Effector memory CD4-positive, alpha-beta T cell (primary cell): ENCODE measurements at regions not wholly inside any gene's neighbourhood (a gene's known extent, or its start where the extent isn't known, plus 50 kb on each side); places are given as distances from the start of the nearest gene placed in this dataset.

Source experiments
- DNase-seq, 3 donors: peaks; one replicate each; pipeline ENCODE4 v3.0.0-alpha.2; 2020
- H3K27ac ChIP-seq: 2 replicates; pipeline ENCODE4 v1.7.0; 2013; ENCODE audit warnings: mild to moderate bottlenecking, low read length, moderate library complexity; ENCODE audit not compliant: insufficient read depth, poor library complexity, severe bottlenecking
- H3K27me3 ChIP-seq: replicated peaks from 2 replicates; pipeline ENCODE4 v1.7.0; 2013; ENCODE audit warnings: mild to moderate bottlenecking, low read length; ENCODE audit not compliant: insufficient read depth, control insufficient read depth, poor library complexity, severe bottlenecking
- H3K36me3 ChIP-seq: 2 replicates; pipeline ENCODE4 v1.7.0; 2013; ENCODE audit warnings: mild to moderate bottlenecking, low read length, moderate library complexity; ENCODE audit not compliant: control insufficient read depth, insufficient read depth
- H3K4me1 ChIP-seq: 2 replicates; pipeline ENCODE4 v1.7.0; 2013; ENCODE audit warnings: low read length, mild to moderate bottlenecking; ENCODE audit not compliant: control insufficient read depth, insufficient read depth, poor library complexity, severe bottlenecking
- H3K4me3 ChIP-seq: 2 replicates; pipeline ENCODE4 v1.7.0; 2013; ENCODE audit warnings: low read length, low read depth, mild to moderate bottlenecking; ENCODE audit not compliant: insufficient read depth, poor library complexity, severe bottlenecking
- H3K9me3 ChIP-seq: 2 replicates; pipeline ENCODE4 v1.7.0; 2013; ENCODE audit warnings: mild to moderate bottlenecking, low read length, moderate library complexity; ENCODE audit not compliant: control insufficient read depth

DNA sequence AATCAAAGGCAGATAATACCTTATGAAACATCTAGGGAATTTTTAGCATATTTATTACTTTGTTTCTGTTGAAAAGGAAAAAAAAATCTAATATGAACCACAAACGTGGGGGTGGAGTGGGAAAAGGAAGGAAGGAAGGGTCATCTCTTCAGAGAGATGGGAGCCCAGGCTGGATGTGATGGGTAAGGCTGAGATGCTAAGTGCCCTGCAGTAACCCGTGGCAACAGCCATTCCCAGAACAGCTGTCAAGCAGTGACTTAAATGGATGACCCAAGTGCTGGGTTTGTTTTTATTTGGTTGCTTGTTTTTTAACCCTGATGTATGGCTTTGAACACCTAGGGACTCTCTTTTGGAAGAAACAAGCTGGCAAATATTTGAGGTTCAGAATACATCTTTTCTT lies 50.7 kb upstream of the KLF7 start:
- Histone ChIP-seq H3K27ac (no peak overlapping the region), H3K4me3 (no peak overlapping the region), H3K9me3 (no peaks in the 10 kb centered on the region), H3K36me3 (no peaks in the 10 kb centered on the region), H3K27me3 (no peaks in the 10 kb centered on the region), H3K4me1 (no peaks in the 10 kb centered on the region)
- DNase-seq = no peak

DNA sequence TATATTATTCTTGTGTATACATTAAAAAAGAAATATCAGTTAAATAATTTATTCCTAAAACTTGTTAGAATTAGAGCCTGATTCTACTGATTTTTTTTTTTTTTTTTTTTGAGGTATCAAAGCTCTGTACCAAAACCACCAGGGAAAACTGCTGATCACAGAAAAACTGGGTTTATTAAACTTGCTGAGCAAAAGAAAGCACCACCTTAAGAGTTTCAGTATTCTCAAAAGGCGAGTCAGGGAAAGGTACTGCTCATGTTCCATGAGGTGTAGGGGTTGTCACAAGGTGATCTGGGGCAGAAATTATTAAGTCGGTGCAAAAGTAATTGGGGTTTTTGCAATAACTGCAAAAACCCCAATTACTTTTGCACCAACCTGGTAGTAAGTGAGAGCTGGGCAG lies 51.7 kb upstream of the KLF7 start:
- H3K36me3 ChIP-seq = no peaks in the 10 kb centered on the region
- no peaks in the 10 kb centered on the region for H3K9me3 ChIP-seq
- H3K27me3 ChIP-seq = no peaks in the 10 kb centered on the region
- H3K4me1 ChIP-seq = no peaks in the 10 kb centered on the region
- DNase-seq = no peak
- H3K4me3 ChIP-seq = no peak overlapping the region
- H3K27ac ChIP-seq = no peak overlapping the region

- Histone ChIP-seq H3K4me3 (no peak overlapping the region), H3K9me3 (no peaks in the 10 kb centered on the region), H3K4me1 (no peaks in the 10 kb centered on the region), H3K27me3 (no peaks in the 10 kb centered on the region), H3K27ac (no peak overlapping the region), H3K36me3 (no peaks in the 10 kb centered on the region)
- no peak for DNase-seq
Observed at GRCh38 chr2:207219081-207219630, 53.4 kb upstream of the KLF7 start.

DNA sequence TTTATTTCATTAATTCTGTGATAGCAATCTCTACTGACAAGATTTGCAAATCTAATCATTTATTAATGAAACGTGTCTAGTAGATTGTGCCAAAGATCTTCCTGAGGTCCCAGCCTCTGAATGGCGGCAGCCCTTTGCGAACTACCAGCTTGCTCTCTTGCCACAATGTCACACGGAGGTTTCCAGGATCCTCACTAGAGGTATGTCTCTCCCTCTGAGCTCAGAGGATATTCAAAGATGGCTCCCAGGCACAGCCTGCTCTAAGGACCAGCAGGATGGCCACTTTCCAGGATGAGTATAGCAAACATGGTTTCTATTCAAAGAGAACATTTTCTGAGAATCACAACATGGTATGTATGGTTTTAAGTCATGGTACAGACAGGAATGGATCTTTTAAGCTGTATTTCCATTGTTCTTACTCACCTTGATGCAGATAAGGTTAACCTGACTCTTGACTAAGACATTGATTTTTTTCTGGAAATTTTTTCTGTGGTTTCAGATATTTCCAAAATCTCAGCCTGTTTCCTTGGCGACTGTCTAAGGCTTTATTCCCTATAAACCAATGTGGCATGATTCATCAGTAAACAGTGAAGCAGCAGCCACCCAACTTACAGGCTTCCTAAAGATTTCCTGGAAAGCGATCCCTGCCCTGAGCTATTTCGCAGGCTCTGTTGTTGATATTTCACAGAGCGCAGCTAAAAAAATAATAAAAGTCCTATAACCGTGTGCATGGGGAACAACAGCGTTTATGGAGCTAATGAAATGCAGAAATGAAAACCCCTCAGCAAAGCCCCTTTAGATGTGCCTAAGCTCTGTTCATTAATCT lies 54.1 kb upstream of the KLF7 start:
- no peak overlapping the region for H3K27ac ChIP-seq
- no peak for DNase-seq
- H3K4me1 ChIP-seq = no peaks in the 10 kb centered on the region
- no peaks in the 10 kb centered on the region for H3K27me3 ChIP-seq
- H3K4me3 ChIP-seq = no peak overlapping the region
- no peaks in the 10 kb centered on the region for H3K36me3 ChIP-seq
- no peaks in the 10 kb centered on the region for H3K9me3 ChIP-seq

DNA sequence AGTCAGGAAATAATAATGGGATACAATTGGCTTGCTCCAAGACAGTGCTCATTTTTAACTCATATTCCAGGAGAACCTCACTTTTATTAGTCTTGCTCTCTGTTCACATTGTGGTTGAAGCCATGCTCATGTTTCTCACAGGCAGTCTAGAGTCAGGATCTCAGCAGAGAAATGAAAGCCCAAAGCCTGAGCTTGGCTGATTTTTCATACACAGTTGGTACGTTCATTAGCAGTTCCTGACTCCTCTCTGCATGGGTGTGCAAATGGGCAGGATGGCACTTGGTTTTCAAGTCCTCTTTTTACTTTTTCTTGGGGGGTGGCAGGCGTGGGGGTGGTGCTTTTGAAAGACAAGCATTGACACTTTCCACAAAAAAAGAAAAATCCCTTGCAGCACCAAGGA lies 56.0 kb upstream of the KLF7 start:
- Histone ChIP-seq H3K36me3 (no peaks in the 10 kb centered on the region), H3K9me3 (no peaks in the 10 kb centered on the region), H3K27me3 (no peaks in the 10 kb centered on the region), H3K4me1 (no peaks in the 10 kb centered on the region), H3K27ac (no peak overlapping the region), H3K4me3 (no peak overlapping the region)
- DNase-seq = no peak

- Histone ChIP-seq H3K36me3 (no peaks in the 10 kb centered on the region), H3K4me1 (no peaks in the 10 kb centered on the region), H3K9me3 (no peaks in the 10 kb centered on the region), H3K27me3 (no peaks in the 10 kb centered on the region), H3K4me3 (no peak overlapping the region), H3K27ac (no peak overlapping the region)
- no peak for DNase-seq
Observed at GRCh38 chr2:207223051-207223450, 57.3 kb upstream of the KLF7 start.

DNA sequence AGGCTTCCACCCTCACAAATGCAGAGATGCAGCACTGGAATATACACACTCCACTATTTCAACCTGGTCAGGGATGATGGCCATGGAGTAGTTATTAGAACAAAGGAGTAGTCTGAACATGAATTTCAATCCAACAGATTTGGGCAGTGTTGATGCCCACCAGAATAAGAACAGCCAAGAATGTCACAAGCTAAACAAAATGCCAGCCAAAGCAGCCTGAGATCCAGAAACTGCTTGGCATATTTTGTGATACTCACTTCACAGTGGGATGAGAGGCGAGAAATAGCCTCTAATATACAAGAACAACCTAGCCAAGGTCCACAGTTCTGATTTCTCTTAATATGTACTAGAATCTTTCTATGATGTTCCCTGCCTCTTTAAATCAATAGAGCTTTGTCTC lies 58.6 kb upstream of the KLF7 start:
- no peak overlapping the region for H3K4me3 ChIP-seq
- no peaks in the 10 kb centered on the region for H3K4me1 ChIP-seq
- H3K27ac ChIP-seq = no peak overlapping the region
- no peak for DNase-seq
- H3K9me3 ChIP-seq = no peaks in the 10 kb centered on the region
- H3K27me3 ChIP-seq = no peaks in the 10 kb centered on the region
- H3K36me3 ChIP-seq = no peaks in the 10 kb centered on the region

- DNase-seq = no peak
Observed at GRCh38 chr2:207224791-207225482, 59.2 kb upstream of the KLF7 start.

GRCh38 chr2:207225773-207226172 lies 60.0 kb upstream of the KLF7 start:
- no peak for DNase-seq
- Histone ChIP-seq H3K4me3 (no peak overlapping the region), H3K4me1 (no peaks in the 10 kb centered on the region), H3K9me3 (no peaks in the 10 kb centered on the region), H3K36me3 (no peaks in the 10 kb centered on the region), H3K27ac (no peak overlapping the region), H3K27me3 (no peaks in the 10 kb centered on the region)

More at GRCh38 chr2:207224791-207225482, 59.2 kb upstream of the KLF7 start:
- Histone ChIP-seq H3K4me1 (no peaks in the 10 kb centered on the region), H3K27me3 (no peaks in the 10 kb centered on the region), H3K9me3 (no peaks in the 10 kb centered on the region), H3K27ac (no peak overlapping the region), H3K4me3 (no peak overlapping the region), H3K36me3 (no peaks in the 10 kb centered on the region)

GRCh38 chr2:207226243-207226642 lies 60.5 kb upstream of the KLF7 start:
- Histone ChIP-seq H3K27me3 (no peaks in the 10 kb centered on the region), H3K4me1 (no peaks in the 10 kb centered on the region), H3K27ac (no peak overlapping the region), H3K9me3 (no peaks in the 10 kb centered on the region), H3K36me3 (no peaks in the 10 kb centered on the region), H3K4me3 (no peak overlapping the region)
- DNase-seq = no peak
